GM18907 (cell line): ENCODE measurements at regions not wholly inside any gene's neighbourhood (a gene's known extent, or its start where the extent isn't known, plus 50 kb on each side); places are given as distances from the start of the nearest gene placed in this dataset.
"Not testable (repeated sequence)": the region's sequence is repeated elsewhere in the genome, so short reads cannot be mapped to it uniquely, and the experiment has no call there.

Experiments used
- ATAC-seq: cut with Tn5 transposase; IDR thresholded peaks from one replicate; pipeline ENCODE4 v1.9.1; 2021; ENCODE audit warnings: mild to moderate bottlenecking, moderate library complexity; ENCODE audit not compliant: unreplicated experiment

- ATAC-seq: no peak
Observed at GRCh38 chr4:188717661-188718060, 578.4 kb downstream of the TRIML1 start.

- ATAC-seq: no peak
Observed at GRCh38 chr4:188719794-188720193, 580.6 kb downstream of the TRIML1 start.

- ATAC-seq: no peak
Observed at GRCh38 chr4:188722911-188723310, 583.7 kb downstream of the TRIML1 start.

GRCh38 chr4:188727746-188728145 lies 588.5 kb downstream of the TRIML1 start:
- ATAC-seq: no peak

- no peak for ATAC-seq
Observed at GRCh38 chr4:188728359-188728758, 589.1 kb downstream of the TRIML1 start.

- ATAC-seq: no peak
Observed at GRCh38 chr4:188732131-188732530, 592.9 kb downstream of the TRIML1 start.

GRCh38 chr4:188735082-188735481 lies 595.8 kb downstream of the TRIML1 start:
- ATAC-seq: no peak

GRCh38 chr4:188737251-188738002 lies 598.2 kb downstream of the TRIML1 start:
- no peak for ATAC-seq

- ATAC-seq: not testable (repeated sequence)
Observed at GRCh38 chr4:188738290-188738689, 599.0 kb downstream of the TRIML1 start.

GRCh38 chr4:188740172-188740571 lies 600.9 kb downstream of the TRIML1 start:
- ATAC-seq: not testable (repeated sequence)

- ATAC-seq: not testable (repeated sequence)
Observed at GRCh38 chr4:188740791-188741190, 601.5 kb downstream of the TRIML1 start.

GRCh38 chr4:188754372-188755002 lies 615.2 kb downstream of the TRIML1 start:
- no peak for ATAC-seq

GRCh38 chr4:188767496-188767895 lies 628.3 kb downstream of the TRIML1 start:
- ATAC-seq: no peak

- no peak for ATAC-seq
Observed at GRCh38 chr4:188778905-188779304, 639.7 kb downstream of the TRIML1 start.

- ATAC-seq: no peak
Observed at GRCh38 chr4:188779581-188779980, 640.3 kb downstream of the TRIML1 start.

- ATAC-seq: no peak
Observed at GRCh38 chr4:188780028-188780427, 640.8 kb downstream of the TRIML1 start.

- ATAC-seq: no peak
Observed at GRCh38 chr4:188780686-188781085, 641.4 kb downstream of the TRIML1 start.

GRCh38 chr4:188781655-188782054 lies 642.4 kb downstream of the TRIML1 start:
- ATAC-seq: no peak

- ATAC-seq: no peak
Observed at GRCh38 chr4:188783175-188783574, 643.9 kb downstream of the TRIML1 start.

- no peak for ATAC-seq
Observed at GRCh38 chr4:188783606-188784160, 644.4 kb downstream of the TRIML1 start.

GRCh38 chr4:188796600-188796999 lies 657.4 kb downstream of the TRIML1 start:
- not testable (repeated sequence) for ATAC-seq

GRCh38 chr4:188797011-188797410 lies 657.8 kb downstream of the TRIML1 start:
- ATAC-seq: not testable (repeated sequence)
